WTC11 (cell line): ENCODE measurements at regions not wholly inside any gene's neighbourhood (a gene's known extent, or its start where the extent isn't known, plus 50 kb on each side); places are given as distances from the start of the nearest gene placed in this dataset.

Experiments used
- CDX4 ChIP-seq: fragments of 250-450 bp; sonication (Bioruptor Pico); IDR thresholded peaks from 2 replicates; pipeline ENCODE4 v1.9.0; 2021; ENCODE audit warnings: moderate library complexity, mild to moderate bottlenecking, inconsistent platforms, borderline replicate concordance
- CTCF ChIP-seq: fragments of 200-600 bp; IDR thresholded peaks from 2 replicates; pipeline ENCODE4 v1.8.0; 2022; ENCODE audit warnings: antibody characterized with exemption
- E2F5 ChIP-seq: sonication (generic); formaldehyde crosslinking; IDR thresholded peaks from 2 replicates; pipeline ENCODE4 v1.8.1; 2022; ENCODE audit warnings: mild to moderate bottlenecking, moderate library complexity, missing genetic modification reagents
- ELF4 ChIP-seq: sonication (generic); formaldehyde crosslinking; IDR thresholded peaks from 2 replicates; pipeline ENCODE4 v1.8.1; 2022; ENCODE audit warnings: low read depth, mild to moderate bottlenecking, moderate library complexity, missing genetic modification reagents
- ETV6 ChIP-seq: sonication (generic); formaldehyde crosslinking; IDR thresholded peaks from 2 replicates; pipeline ENCODE4 v1.8.1; 2022; ENCODE audit warnings: mild to moderate bottlenecking, missing genetic modification reagents
- JAZF1 ChIP-seq: fragments of 250-450 bp; sonication (Bioruptor Pico); IDR thresholded peaks from 2 replicates; pipeline ENCODE4 v1.9.0; 2021; ENCODE audit warnings: moderate library complexity, mild to moderate bottlenecking, inconsistent platforms
- ZNF121 ChIP-seq: sonication (generic); formaldehyde crosslinking; IDR thresholded peaks from 2 replicates; pipeline ENCODE4 v1.8.0; 2023; ENCODE audit warnings: missing genetic modification reagents
- ZNF138 ChIP-seq: sonication (generic); formaldehyde crosslinking; conservative IDR thresholded peaks from 2 replicates; pipeline ENCODE4 v1.8.1; 2022; ENCODE audit warnings: mild to moderate bottlenecking, moderate library complexity, missing genetic modification reagents
- ZNF232 ChIP-seq: sonication (generic); formaldehyde crosslinking; IDR thresholded peaks from 2 replicates; pipeline ENCODE4 v1.8.0; 2022; ENCODE audit warnings: mild to moderate bottlenecking, missing genetic modification reagents
- TF ChIP-seq, protein P1 (sequence below): sonication (generic); formaldehyde crosslinking; conservative IDR thresholded peaks from 2 replicates; pipeline ENCODE4 v1.8.1; 2022; ENCODE audit warnings: mild to moderate bottlenecking, missing genetic modification reagents

DNA sequence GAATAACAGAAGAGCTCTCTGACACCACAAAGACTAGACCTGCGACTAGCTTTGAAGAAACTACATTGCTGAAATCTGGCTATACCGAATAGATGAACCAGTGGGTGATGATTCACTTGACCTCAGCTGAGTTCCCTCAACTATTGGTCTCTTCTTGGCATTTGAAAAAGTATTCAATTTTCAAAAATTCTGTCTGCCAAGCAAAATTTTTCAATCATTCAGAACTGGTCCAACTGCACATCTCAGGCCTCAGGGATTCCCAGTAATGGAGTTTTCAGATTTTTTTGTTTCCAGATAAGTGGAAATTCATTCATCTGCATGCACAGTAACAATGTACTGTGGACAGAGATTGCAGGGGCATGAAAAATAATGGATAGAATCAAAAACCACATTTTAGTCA is 121.4 kb upstream of the NAA20 start:
- no peak for TF ChIP-seq ETV6 (CRISPR knock-in tag)
- TF ChIP-seq CTCF, result no peak
- TF ChIP-seq CDX4 (CRISPR knock-in tag), result no peak
- no peak for TF ChIP-seq ZNF121 (CRISPR knock-in tag)
- TF ChIP-seq E2F5, result no peak
- TF ChIP-seq, protein P1, sequence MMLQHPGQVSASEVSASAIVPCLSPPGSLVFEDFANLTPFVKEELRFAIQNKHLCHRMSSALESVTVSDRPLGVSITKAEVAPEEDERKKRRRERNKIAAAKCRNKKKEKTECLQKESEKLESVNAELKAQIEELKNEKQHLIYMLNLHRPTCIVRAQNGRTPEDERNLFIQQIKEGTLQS (CRISPR knock-in tag), result no peak
- no peak for TF ChIP-seq ZNF138
- TF ChIP-seq JAZF1 (CRISPR knock-in tag), result no peak
- no peak for TF ChIP-seq ZNF232 (CRISPR knock-in tag)
- TF ChIP-seq ELF4 (CRISPR knock-in tag), result no peak
